DMS153 treated with DMSO at 0.1 percent for 48 hours (cell line): ENCODE measurements at regions not wholly inside any gene's neighbourhood (a gene's known extent, or its start where the extent isn't known, plus 50 kb on each side); places are given as distances from the start of the nearest gene placed in this dataset.
"Not testable (repeated sequence)": the region's sequence is repeated elsewhere in the genome, so short reads cannot be mapped to it uniquely, and the experiment has no call there.

Experiments used
- DNase-seq: peaks from one replicate; lab custom pipeline; 2025; ENCODE audit not compliant: unreplicated experiment; lab: John Stamatoyannopoulos, UW

DNA sequence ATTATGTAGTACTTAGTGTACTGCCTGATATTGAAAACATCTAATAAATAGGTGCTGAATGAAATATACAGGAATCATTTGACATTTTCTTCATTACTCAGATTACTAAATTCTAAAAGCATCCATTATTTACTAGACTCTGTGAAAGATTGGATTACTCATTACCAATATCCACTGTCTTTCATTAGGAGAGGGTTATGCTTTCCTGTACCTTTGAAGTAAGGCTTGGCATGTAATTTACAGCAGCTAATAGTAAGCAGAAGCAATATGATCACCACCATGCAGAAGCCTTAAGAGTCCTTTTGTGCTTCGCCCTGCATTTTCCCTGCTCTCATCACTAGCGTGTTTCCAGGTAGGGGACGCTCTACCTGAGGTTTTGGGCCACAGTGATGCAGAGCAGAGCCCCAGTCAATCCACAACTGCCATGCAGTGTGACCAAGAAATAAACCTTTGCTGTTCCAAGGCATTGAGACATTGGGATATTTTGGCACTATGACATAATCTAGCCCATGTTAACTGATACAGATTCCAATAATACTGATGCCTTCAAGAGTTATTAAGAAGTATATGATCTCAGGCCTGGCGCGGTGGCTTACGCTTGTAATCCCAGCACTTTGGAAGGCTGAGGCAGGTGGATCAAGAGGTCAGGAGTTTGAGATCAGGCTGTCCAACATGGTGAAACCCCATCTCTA lies 502.8 kb upstream of the MARCKS start:
- DNase-seq = no peak

DNA sequence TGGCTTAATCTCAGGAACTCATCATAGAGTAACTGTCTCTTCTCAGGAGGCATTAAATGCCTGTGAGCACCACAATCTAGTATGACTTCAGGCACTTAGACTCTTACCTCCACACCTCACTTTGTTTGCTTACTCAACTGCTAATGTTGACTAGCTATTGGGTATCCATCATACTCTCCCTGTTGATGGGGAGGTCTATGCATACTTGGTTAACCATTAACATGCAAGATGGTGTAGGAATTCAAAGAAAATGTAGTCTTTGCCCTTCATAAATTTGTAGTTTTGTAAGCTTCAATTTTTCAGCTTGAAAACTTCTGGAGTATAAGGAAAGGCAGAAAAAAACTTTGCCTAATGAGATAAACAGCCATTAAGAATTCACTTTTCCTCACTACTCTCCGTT lies 501.0 kb upstream of the MARCKS start:
- DNase-seq = no peak

DNA sequence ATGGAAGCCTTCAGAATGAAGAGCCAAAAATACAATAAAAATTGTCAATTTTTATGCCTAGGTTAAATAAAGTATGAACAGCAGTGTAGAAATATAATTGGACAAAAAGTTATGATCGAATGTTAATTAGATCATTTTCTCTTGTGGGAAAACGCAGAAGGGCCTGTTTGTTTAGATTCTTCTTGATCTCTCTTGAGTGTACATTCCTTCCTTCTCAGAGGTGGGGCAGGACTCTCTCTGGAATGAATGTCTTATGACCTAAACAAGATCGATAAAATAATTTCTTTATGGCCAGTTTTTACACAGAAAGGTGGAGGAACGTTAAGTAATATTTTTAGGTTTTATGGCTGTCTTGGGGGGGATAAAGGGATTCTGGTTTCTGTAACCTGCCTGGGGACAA lies 500.1 kb upstream of the MARCKS start:
- DNase-seq = no peak

DNA sequence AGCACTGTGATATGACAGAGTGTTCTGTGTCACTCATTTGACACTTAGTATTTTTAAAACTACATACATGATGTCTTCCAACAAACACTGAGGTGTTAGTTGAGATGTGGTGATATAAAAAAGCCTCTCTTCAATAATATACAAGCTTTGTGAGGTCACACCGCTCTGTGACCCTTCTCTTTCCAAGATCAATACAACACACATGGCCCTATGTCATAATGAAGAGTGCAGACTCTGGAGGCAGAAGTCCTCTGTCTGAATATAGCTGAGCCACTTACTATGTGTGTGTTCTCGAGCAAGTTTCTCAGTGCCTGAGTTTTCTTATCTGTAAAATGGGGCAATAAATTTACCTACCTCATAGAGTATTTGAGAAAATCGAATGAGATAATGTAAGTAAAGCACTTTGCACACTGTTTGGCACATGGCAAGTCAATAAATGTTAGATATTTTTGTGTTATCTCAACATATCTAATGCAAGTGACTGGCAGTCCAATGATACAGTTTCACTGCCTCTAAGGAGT lies 499.0 kb upstream of the MARCKS start:
- DNase-seq = no peak

DNA sequence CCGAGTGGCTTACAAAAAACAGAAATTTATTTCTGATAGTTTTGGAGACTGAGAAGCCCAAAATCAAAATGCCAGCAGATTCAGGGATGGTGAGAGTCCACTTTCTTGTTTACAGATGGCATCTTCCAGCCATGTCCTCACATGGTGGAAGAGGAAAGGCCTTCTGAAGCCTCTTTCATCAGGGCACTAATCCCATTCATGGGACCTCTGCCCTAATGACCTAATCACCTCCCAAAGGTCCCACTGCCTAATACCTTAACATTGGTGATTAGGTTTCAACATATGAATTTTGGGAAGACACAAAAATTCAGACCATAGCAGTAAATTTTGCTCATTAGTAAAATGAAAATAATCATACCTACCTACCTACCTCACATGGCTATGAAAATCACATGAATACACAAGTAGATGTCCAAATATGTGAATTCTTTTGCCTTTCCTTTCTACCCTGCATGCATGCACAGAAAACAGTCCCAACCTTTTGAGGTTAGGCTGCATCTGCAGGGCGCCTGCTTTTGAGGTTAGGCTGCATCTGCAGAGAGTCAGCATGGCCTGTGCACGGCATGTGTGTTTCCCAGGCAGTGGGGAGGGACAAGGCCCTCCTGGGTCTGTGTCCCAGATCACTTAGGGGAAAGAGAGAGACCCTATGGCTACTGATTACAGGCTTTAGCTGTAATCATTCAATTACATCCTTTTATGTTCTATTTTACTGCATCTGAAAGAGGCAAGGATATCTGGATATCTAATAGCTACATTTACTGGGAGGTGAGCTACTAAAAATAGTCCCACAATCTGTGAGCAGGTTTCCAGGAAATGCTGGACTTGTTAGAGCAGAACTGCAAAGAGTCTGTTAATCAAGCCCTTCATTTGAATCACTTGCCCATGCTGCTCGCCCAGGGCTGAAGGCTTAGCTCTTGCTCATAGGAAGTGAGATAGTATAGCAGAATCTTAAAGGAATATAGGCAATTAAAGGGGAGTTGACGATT lies 497.7 kb upstream of the MARCKS start:
- DNase-seq = peak; percentile 40

DNA sequence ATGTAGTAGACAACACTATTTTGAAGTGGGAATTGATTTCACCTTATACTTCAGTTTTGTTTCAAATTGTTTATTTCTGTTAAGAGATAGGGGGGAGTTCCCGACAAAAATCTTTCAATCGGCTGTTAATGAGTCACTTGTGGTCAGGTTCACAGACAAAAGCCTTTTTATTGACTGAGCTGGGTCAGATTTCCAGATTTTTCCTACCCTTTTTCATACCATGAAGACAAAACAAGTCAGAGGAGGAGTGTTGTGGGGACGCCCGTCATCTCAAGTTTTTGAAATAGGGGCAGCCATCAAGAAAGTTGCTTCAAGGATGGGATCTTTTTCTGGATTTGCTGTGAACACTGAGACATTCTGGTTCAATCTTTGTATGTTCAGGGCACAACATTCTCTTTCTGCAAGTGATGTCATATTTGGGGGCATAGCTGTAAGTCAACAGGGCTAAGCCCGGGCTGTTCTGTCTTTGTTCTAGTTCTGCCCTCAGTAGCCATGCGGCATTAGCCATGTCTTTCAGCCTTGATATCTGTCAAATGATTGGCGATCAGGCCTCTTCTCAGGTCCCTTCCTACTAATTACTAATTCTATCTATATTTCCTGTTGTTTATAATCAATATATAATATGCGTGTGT lies 496.0 kb upstream of the MARCKS start:
- DNase-seq = peak; percentile 15

DNA sequence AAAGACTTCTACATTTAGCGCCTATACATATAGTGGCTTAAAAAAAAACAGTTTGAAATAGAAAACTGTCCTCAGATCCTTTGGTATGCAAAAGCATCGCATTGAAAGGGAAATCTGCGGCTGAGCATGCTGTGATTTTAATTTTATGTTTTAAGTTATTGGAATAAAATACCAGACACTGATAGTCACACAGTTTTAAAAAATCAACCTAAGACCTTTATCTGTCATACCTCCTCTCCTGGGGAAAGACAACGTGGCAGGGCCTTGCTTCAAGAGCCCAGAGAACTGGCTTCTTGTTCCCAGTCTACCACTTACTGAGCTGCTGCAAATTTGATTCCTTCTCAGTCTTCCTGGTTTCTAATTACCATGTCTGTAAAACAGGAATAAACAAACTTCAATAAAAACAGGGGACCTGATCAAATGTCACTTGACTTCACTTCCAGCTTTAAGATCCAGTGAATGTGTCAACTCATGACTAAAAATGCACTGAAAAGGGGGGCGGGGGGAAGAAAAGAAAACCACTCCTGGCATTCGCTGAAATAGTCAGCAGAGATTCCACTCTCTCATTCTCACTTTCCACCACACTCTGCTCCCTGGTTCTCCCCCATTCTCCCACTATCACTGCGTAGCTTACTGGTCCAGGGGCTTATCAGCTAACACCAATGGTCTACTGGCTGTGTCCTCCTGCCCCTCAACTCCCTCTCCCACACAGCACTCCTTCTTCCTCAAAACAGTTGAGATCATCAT lies 494.7 kb upstream of the MARCKS start:
- no peak for DNase-seq

DNA sequence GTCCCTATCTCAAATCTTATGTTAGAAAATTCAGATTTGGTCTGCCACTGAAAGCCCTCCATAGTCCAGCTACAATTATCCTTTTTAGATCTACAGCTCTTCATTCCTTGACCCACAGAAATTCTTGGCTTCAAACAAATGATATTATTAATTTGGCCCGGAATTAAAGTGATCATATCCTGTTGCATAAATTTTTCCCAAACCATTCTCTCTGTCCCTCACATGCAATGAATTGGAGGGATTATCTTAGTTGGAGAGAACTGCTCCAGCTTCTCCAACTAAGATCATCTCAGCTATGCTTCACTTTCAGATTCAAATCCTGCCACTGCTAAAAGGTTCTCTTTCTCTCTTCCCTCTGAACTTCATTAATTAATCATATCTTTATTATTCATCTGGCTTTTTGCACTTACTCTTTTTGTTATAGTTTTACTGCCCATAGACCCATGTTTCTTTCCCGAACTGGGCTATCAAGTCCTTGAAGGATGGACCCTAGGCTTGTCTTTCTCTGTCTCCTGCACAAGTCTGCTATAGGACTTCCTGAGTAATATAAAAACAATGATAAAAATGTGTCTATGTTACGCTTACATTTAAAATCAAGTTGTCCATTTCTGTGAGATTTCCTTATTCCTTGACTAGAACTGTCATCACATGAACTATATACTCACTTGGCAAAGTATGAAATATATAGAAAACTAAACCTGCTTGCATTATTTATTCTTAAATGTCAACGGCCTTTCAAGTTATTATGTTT lies 493.9 kb upstream of the MARCKS start:
- DNase-seq = no peak

DNA sequence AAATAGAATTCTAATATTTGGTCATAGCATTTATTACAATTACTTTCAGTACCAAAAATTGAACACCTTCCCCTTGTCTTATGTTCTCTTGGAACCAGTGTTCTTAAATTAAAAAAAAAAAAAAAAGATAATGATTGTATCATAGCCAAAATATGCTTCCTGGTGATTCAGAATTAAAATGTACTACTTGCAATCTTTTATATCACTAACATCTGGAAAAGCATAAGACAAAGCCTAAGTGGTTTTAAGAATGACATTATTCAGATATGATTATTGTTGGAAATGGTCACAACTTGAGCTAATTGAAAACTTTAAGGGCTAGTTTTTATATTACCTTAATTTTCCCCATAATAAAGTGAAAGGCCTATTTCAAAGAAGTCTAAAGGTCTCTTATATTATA lies 493.3 kb upstream of the MARCKS start:
- DNase-seq = no peak

DNA sequence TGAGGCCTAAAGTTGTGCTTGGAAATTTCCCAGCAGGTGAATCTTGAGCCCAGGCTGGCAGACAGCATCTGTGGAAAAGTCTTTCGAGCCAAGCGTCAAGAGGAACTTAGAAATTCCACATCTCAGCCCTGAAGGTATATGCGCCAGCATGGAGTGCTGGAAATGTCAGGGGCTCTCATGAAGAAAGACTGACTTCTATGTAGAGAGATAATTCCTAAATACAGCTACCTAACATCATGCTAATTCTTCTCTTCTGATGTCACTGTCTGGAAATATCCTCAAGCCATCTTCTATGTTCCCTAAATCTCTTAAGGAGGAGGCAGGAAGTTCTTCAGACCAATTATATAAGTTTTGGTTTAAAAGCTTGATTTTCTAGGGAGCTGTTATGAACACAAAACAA lies 492.4 kb upstream of the MARCKS start:
- DNase-seq = no peak

DNA sequence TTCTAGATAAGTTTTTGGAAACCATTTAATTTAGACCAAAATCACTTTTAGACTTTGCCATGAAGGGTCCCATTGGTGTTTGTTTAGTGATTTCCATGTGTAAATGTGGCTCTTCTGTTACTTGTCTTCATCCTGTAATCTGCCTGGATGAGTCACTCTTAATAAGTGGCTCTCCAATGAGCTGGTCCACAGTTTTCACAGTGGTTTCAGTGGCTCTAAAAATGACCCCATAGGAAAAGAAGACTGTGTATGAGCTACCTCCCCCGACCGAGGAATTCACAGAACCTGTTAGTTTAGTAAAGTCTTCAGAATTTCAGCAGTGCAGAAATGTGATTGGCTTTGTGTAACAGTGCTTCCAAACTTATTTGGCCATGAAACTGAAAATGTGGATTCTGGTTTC lies 492.0 kb upstream of the MARCKS start:
- no peak for DNase-seq

DNA sequence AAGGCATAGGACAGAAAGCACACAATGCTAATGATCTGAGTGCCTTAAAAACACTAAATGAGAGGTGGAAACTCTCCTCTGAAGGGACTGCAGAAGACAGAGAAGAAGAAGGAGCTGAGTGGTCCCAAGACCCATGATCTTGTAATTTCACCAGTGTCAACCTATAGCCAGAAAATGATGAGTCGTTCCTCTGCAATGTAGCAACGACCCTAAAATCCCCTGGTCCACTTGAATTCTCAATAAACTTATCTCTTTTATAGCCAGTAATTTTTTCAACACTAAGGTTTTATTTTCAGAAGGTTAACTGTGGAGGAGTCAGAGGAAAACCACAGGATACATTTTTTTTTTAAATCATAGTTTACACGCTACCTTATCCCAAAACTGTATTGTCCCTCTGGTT lies 490.6 kb upstream of the MARCKS start:
- no peak for DNase-seq

DNA sequence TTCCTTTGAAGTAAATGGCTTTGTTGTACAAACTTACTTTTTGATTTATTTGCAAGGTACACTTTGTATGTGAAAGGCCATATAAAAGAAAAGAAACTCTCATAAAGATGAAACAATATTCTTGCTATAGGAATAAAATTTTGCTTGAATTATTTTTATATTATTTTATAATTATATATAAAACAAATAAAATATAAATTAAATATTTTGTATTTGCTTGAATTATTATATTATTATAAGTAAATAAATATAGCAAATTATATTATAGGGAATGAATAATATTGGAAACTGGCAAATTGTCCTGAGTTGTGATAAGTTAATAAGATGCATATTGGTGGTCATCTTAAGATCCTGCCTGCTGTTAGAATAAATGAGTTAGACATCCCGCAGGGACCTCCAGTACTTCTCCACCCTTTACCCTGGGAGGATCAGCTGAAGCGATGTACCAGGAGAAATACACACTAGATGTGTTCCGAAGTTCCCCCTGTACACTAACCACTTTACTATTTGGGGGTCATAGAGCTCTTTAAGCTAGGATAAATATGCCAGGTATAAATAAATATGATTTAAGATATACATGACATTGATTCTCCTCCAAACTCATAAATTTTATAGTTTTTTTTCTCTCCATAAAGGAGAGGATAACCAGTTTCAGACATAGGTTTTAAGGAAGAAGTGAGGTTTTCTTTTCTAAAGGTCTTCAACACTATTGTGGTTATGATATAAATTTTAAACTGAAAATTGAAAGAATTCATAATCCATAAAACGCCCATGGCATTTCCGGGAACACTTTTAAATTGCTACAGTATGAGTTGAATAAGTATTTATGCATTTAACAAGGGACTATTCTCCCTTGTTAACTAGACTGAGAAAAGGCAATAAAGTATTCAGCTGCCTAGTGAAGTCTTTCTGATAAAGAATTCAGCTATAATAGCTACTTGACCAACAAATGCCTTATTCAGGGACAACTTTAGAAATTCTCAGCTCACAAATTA lies 486.3 kb upstream of the MARCKS start:
- DNase-seq = no peak

DNA sequence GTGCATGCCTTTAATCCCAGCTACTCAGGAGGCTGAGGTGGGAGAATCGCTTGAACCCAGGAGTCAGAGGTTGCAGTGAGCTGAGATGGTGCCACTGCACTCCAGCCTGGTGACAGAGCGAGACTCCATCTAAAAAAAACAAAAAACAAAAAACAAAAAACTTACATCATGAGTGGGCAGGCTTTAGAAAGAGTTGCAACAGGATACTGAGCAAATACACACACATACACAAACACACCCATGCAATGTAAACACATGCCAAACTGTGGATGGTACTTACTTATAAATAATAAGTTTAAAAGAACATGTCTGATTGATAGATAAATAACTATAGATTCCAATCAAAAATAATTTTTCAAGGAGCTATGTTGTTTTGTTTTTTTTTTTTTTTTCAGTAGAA lies 481.7 kb upstream of the MARCKS start:
- not testable (repeated sequence) for DNase-seq

DNA sequence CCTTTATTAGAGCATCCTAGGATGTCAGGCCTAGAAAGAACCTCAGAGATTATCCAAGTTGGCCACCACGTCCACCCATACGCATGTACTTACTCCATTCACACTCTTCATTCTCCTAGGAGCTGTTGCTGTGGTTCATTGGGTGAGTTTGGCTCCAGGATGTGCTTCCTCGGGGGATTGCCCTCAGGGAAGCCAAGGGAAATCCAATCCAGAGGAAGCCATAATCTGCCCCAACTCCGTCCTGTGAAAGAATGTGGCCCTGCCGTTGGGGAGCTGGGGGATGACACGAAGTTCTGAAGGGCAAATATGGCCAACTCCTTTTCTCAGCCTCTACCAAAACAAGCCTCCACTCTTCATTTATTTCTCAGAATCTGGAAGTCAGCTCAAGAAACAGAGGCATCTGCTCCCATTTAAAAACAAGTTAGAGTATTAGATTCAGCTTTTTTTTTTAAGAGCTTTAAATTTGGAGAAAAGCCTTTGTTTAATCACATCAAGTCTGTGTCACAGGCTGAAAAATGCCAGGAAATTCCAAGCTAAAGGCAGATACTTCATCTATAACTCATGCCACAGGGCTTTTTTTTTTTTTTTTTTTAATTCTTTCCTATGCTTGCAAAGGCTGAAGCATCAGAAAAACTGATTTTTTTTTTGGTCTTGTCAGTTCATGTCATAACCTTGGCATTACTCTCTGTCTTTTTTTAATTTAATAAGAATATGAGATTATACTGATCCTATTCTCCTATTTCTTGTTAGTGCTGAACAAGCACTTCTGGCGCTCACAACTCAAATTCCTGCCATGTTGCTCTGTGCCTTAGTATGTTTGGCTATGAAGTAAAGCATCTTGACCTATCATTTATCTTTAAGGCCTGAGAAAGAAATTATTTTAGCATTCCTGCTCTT lies 480.9 kb upstream of the MARCKS start:
- no peak for DNase-seq

DNA sequence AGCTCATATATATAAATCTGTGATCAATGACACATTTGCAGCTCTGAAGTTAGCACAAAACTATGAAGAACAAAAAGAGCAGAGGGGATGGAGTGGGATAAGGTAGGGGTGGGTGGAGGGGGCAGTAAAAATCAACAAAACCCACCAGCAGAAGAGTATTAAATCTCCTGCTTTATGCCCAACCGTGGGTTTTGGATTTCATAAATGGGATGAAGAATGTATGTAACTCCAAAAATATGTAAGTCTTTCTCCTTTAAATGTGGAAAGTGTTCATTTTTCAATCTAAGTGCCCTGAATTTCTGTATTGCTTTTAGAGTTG lies 480.3 kb upstream of the MARCKS start:
- no peak for DNase-seq

DNA sequence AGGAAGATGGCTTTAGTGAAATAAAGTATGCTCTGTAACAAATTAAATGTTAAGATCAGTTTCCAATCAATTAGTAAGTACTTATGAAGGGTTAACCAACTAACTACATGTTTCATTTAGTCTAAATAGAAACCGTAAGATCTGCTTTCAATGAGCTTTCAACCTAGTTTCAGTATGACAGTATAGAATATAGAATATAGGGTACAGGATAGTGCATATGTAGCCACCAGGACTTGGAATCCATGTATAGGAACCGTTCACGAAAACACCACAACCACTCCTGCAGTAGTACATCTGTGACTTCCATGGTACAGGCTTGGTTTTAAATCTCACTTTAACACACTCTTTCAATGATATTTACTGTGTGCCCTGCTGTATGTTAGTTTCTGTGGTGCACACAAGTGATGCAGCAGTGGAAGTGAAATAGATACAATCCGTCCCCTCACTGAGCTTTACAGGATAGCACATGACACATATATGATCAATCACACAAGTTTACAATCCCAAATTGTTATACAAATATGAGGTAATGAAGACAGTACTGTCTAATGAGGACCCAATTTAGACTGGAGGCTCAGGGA lies 479.7 kb upstream of the MARCKS start:
- DNase-seq = no peak

DNA sequence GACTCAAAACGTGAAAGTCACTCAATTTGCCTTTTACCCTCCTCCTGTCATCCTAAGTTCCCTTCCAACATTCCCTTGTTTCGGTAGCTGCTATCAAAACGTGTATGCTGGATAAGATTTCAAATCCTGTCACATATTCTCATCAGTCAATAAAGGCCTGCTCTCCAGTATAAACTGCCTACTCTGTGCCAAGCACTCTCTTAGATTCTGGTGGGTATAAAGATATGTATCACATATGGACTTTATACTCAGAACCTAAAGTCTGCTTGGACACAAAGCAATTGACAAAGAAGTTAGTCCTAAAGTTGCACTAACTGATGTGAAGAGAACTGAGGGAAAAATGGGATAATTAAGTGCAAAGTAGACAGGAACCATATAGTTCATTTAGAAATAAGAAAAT lies 476.6 kb upstream of the MARCKS start:
- no peak for DNase-seq
